Fibroblast of lung (primary cell): ENCODE measurements at regions not wholly inside any gene's neighbourhood (a gene's known extent, or its start where the extent isn't known, plus 50 kb on each side); places are given as distances from the start of the nearest gene placed in this dataset.

Experiments used
- EZH2 ChIP-seq: IDR thresholded peaks from 2 replicates; pipeline ENCODE4 v1.5.1; 2012; ENCODE audit warnings: low read length, control low read depth, mild to moderate bottlenecking; ENCODE audit errors: missing control alignments
- TF ChIP-seq, protein P1 (sequence below), 2 donors: IDR thresholded peaks in 1 of 2; conservative IDR thresholded peaks in 1 of 2; 1 replicate in 1 of 2; 2 replicates in 1 of 2; pipeline ENCODE4 v1.5.1; 2011 to 2012; ENCODE audit warnings: low read length in 2 of 2, control low read depth in 1 of 2, inconsistent platforms in 1 of 2, low read depth in 1 of 2, mild to moderate bottlenecking in 1 of 2

DNA sequence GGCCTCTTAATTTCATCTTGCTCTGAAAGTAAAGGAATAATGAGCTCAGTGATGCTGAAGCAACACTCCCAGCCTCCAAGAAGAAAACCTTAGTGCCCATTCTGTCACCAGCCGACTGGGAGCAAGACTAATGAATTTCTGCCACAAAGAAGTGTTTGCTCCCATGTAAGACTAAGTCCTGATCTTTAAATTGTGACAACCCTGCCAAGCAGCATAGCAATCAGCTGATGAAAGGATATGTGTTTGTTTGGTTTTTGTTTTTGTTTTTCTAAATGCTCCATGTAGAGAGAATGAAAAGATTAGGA is 113.7 kb upstream of the PALMD start:
- TF ChIP-seq, protein P1, sequence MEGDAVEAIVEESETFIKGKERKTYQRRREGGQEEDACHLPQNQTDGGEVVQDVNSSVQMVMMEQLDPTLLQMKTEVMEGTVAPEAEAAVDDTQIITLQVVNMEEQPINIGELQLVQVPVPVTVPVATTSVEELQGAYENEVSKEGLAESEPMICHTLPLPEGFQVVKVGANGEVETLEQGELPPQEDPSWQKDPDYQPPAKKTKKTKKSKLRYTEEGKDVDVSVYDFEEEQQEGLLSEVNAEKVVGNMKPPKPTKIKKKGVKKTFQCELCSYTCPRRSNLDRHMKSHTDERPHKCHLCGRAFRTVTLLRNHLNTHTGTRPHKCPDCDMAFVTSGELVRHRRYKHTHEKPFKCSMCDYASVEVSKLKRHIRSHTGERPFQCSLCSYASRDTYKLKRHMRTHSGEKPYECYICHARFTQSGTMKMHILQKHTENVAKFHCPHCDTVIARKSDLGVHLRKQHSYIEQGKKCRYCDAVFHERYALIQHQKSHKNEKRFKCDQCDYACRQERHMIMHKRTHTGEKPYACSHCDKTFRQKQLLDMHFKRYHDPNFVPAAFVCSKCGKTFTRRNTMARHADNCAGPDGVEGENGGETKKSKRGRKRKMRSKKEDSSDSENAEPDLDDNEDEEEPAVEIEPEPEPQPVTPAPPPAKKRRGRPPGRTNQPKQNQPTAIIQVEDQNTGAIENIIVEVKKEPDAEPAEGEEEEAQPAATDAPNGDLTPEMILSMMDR (conservative IDR thresholded peaks at IDR 0.05 in 1 of 2, IDR thresholded peaks at IDR 0.05 in 1 of 2; ENCODE audit: low read depth in 1 of 2, low read length in 2 of 2): no peak
- no peak for TF ChIP-seq EZH2
